ENCODE measurements at regions not wholly inside any gene's neighbourhood (a gene's known extent, or its start where the extent isn't known, plus 50 kb on each side); places are given as distances from the start of the nearest gene placed in this dataset.
"Not testable (repeated sequence)": the region's sequence is repeated elsewhere in the genome, so short reads cannot be mapped to it uniquely, and the experiment has no call there.

DNA sequence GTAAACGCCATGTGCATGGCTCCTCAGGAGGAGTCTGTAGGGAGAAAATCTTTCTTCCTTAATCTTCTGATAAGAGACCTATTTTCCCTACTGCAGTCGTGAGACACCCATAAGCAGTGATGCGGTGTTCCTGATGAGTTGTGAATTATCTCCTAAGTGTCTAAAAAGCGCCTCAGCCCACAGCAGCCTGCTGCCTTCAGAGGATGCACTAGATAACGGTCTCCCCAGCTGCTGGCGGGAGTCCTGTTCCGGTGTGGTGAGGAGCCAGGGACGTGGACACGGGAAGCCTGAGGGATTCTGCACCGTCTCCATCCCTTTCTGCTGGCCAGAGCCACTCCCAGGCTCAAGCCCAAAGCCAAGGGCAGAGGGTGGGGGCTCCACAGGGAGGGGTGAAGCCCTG, 240.9 kb upstream of the SFSWAP start:
- in situ Hi-C loops (cut with MboI; ENCODE audit: low pct_unique_long_range_greater_than_20kb, low sequenced_read_pairs); DNase-seq: not testable (repeated sequence)

- in situ Hi-C loops (cut with MboI; ENCODE audit: low pct_unique_long_range_greater_than_20kb, low sequenced_read_pairs) = no loop called here
- DNase-seq = no peak
These were observed 239.5 kb upstream of the SFSWAP start for GRCh38 chr12:131471271-131471905.

- DNase-seq = no peak
- in situ Hi-C loops (cut with MboI; ENCODE audit: low pct_unique_long_range_greater_than_20kb, low sequenced_read_pairs) = no loop called here
These were observed 238.8 kb upstream of the SFSWAP start for GRCh38 chr12:131471946-131472732.

DNA sequence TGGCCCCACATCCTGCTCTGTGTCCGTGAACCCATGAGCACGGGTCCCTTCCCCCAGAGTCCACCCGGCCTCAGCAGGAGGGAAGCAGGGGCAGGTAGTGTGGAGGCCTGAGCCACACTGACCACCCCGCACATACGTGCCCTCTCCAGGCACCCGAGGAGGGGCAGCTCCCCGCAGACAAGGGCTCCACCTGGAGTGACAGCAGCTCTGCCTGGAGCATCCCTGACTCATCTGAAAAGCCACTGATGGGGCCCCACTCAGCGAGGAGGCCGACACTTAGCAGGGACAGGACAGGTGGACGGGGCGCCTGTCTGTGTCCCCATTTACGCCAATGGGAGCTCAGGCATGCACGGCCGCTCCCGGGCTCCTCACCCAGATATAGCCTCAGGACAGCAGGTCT, 237.6 kb upstream of the SFSWAP start:
- in situ Hi-C loops (cut with MboI; ENCODE audit: low pct_unique_long_range_greater_than_20kb, low sequenced_read_pairs) = no loop called here
- DNase-seq = no peak

- in situ Hi-C loops (cut with MboI; ENCODE audit: low pct_unique_long_range_greater_than_20kb, low sequenced_read_pairs) = no loop called here
- peak; percentile 64 for DNase-seq
These were observed 236.9 kb upstream of the SFSWAP start for GRCh38 chr12:131473741-131474709.

DNA sequence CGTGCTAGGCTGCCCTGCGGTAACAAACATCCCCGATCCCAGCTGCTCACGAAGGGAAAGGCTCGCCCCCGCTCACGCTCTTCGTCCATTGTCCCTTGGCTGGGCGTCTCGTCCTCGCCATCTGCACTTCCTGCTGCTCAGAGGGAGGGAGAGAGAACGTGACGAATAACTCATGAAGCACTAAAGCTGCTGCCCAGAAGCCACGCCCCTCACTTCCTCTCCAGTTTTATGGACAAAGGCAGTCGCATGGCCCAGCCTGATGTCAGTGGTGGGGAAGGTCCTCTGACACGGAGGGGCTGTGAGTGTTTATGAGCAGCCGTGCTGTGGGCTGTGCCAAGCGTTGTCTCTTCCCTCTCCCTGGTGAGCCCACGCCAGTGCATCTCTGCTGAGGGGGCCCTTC, 235.9 kb upstream of the SFSWAP start:
- DNase-seq; in situ Hi-C loops (cut with MboI; ENCODE audit: low pct_unique_long_range_greater_than_20kb, low sequenced_read_pairs): not testable (repeated sequence)

DNA sequence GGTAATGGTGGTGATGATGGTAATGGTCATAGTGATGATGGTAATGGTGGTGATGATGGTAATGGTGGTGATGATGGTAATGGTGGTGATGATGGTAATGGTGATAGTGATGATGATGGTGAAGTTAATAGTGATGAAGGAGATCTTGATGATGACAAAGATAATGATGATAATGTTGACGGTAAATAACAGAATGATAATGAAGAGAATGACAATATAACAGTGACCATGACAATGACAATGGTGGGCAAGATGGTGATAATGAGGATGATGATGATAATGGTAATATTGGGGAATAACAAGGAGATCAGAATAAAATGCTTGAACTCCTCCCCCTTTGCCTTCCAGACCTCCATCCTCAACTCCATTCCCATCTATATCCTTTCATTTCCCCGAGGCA, 233.3 kb upstream of the SFSWAP start:
- DNase-seq = no peak
- in situ Hi-C loops (cut with MboI; ENCODE audit: low pct_unique_long_range_greater_than_20kb, low sequenced_read_pairs) = no loop called here

- in situ Hi-C loops (cut with MboI; ENCODE audit: low pct_unique_long_range_greater_than_20kb, low sequenced_read_pairs) = no loop called here
- DNase-seq = no peak
These were observed 232.4 kb upstream of the SFSWAP start for GRCh38 chr12:131478468-131478867.

- in situ Hi-C loops (cut with MboI; ENCODE audit: low pct_unique_long_range_greater_than_20kb, low sequenced_read_pairs) = no loop called here
- no peak for DNase-seq
These were observed 228.7 kb upstream of the SFSWAP start for GRCh38 chr12:131482199-131482598.

GRCh38 chr12:131482686-131483085, 228.2 kb upstream of the SFSWAP start:
- in situ Hi-C loops (cut with MboI; ENCODE audit: low pct_unique_long_range_greater_than_20kb, low sequenced_read_pairs) = no loop called here
- DNase-seq = no peak

DNA sequence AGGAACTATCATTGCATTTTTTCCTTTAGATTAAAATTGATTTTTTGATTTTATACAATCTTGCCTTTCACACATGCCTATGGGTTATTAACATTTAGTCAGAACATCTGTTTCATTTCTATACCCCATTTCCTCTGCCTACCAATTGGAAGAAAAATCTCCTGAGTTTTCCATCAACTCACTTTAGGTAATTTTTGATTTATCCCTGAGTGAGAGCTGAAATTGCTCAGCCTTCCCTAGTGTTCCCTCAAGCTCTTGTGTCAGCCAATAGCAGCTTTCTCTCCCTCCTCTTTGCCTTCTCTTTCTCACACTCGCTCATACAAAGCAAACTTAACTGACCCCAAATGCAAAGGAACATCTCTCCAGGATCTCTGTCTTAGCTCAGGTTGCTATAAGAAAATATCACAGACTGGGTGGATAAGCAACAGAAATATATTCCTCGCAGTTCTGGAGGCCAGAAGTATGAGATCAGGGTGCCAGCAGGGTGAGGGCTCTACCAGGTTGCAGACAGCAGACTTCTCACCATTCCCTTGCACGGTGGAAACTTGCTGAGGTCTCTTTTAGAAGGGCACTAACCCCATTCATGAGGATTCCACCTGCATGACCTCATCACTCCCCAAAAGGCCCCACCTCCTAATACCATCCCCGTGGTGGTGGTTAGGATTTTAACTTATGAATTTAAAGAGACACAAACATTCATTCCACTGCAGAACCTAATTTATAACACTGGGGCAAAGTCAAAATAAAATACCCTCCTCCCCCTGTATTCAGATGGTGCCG, 224.2 kb upstream of the SFSWAP start:
- no peak for DNase-seq
- in situ Hi-C loops (cut with MboI; ENCODE audit: low pct_unique_long_range_greater_than_20kb, low sequenced_read_pairs) = no loop called here

DNA sequence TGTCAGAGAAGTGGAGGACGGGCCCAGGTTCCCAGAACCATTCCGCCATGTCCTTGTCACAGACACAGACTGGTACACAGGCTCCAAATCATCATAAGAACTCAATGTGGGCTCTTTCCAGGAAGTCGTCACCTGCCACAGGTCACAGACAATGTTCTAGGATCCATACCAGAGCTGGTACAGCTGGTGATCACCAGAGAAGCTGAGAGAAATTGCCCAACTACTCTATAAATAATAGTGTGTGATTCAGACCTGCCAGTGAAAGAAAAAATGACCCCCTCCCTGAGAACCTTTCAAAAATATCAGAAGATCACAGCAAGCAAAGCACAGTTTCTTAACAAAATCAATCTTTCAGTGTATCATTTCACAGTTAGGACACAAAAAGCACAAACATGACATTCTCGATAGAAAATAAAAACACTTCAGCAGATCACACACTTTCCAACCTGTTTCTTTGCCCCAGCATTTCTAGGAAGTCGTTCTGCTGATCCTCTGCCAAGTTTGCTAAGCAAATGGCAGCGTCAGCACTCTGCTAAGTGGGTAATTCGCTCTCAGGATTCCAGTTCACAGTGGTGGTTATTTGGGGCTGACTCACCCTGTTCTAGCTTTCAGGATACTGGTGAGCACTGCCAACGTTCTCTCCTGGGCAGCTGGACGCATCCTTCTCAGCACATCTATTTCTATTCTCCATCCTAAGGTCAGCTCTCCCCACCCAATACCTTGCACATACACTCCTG, 223.3 kb upstream of the SFSWAP start:
- in situ Hi-C loops (cut with MboI; ENCODE audit: low pct_unique_long_range_greater_than_20kb, low sequenced_read_pairs) = no loop called here
- DNase-seq = no peak

- in situ Hi-C loops (cut with MboI; ENCODE audit: low pct_unique_long_range_greater_than_20kb, low sequenced_read_pairs) = no loop called here
- no peak for DNase-seq
These were observed 221.2 kb upstream of the SFSWAP start for GRCh38 chr12:131489718-131490117.

- in situ Hi-C loops (cut with MboI; ENCODE audit: low pct_unique_long_range_greater_than_20kb, low sequenced_read_pairs) = no loop called here
- no peak for DNase-seq
These were observed 219.7 kb upstream of the SFSWAP start for GRCh38 chr12:131491155-131491554.

- DNase-seq = no peak
- in situ Hi-C loops (cut with MboI; ENCODE audit: low pct_unique_long_range_greater_than_20kb, low sequenced_read_pairs) = no loop called here
These were observed 218.9 kb upstream of the SFSWAP start for GRCh38 chr12:131491916-131492490.

- in situ Hi-C loops (cut with MboI; ENCODE audit: low pct_unique_long_range_greater_than_20kb, low sequenced_read_pairs) = no loop called here
- no peak for DNase-seq
These were observed 217.6 kb upstream of the SFSWAP start for GRCh38 chr12:131493068-131493826.

GRCh38 chr12:131494216-131494615, 216.7 kb upstream of the SFSWAP start:
- in situ Hi-C loops (cut with MboI; ENCODE audit: low pct_unique_long_range_greater_than_20kb, low sequenced_read_pairs) = no loop called here
- DNase-seq = no peak

Data from KBM-7 (cell line).